K562 (cell line): ENCODE measurements at regions not wholly inside any gene's neighbourhood (a gene's known extent, or its start where the extent isn't known, plus 50 kb on each side); places are given as distances from the start of the nearest gene placed in this dataset.

Experiments used
- ATAC-seq: fragments of 200-7000 bp; cut with Tn5 transposase; 3 replicates; pipeline ENCODE4 v1.9.1; 2020; ENCODE audit warnings: moderate library complexity
- BruUV-seq: library from RNA; stranded (reverse); fragments of 400-500 nt; replicated peaks from 2 replicates; lab custom pipeline; 2021; lab: Mats Ljungman, UMichigan
- CTCF ChIA-PET: fragments of 300-600 bp; formaldehyde crosslinking; extraction: SDS; loops from one replicate; lab custom pipeline; 2021; ENCODE audit warnings: low intra/inter-chr PET ratio; lab: Yijun Ruan, JAX
- POLR2A ChIA-PET: fragments of 300-600, 350-650 bp; sonication (Branson Sonifier 250); formaldehyde crosslinking; extraction: SDS; loops from one replicate; lab custom pipeline; 2021; ENCODE audit warnings: antibody characterized with exemption, inconsistent platforms; lab: Yijun Ruan, JAX
- DNase-seq, 4 experiments: peaks; one replicate each; pipeline versions ENCODE4 v3.0.0 to v3.0.0-alpha.2; 2011 to 2018; ENCODE audit warnings: low spot score in 3 of 4, mixed read lengths in 3 of 4; ENCODE audit errors: extremely low read depth in 1 of 4
- FAIRE-seq: peaks from 2 replicates; lab custom pipeline; 2011; peaks lifted over from hg19 to GRCh38; lab: Jason Lieb, UNC
- H2AFZ ChIP-seq: 2 replicates; pipeline ENCODE4 v1.6.0; 2011; ENCODE audit warnings: low read depth, low read length, control low read depth, inconsistent platforms
- H3K27ac ChIP-seq: fragments of 200-600 bp; 3 replicates; pipeline ENCODE4 v1.8.0; 2011; ENCODE audit warnings: low read depth, mild to moderate bottlenecking, control low read depth, inconsistent platforms, low read length, moderate library complexity, mixed read lengths; ENCODE audit errors: extremely low read depth
- H3K27me3 ChIP-seq, 2 experiments: fragments of 300-600 bp in 1 of 2; 2 replicates in 1 of 2; 3 replicates in 1 of 2; pipeline versions ENCODE4 v1.6.0 to v1.8.0; 2011; ENCODE audit warnings: inconsistent platforms in 2 of 2, low read length in 2 of 2, mild to moderate bottlenecking in 1 of 2, mixed read lengths in 1 of 2, moderate library complexity in 1 of 2; ENCODE audit not compliant: control insufficient read depth in 2 of 2, insufficient read depth in 2 of 2
- H3K36me3 ChIP-seq: fragments of 300-600 bp; 3 replicates; pipeline ENCODE4 v1.8.0; 2011; ENCODE audit warnings: mild to moderate bottlenecking, low read length, inconsistent platforms; ENCODE audit not compliant: control insufficient read depth, insufficient read depth
- H3K4me1 ChIP-seq, 2 experiments: fragments of 200-600 bp in 1 of 2; replicated peaks in 1 of 2; 2 replicates in 1 of 2; 3 replicates in 1 of 2; pipeline versions ENCODE4 v1.5.1 to v1.8.0; 2011; ENCODE audit warnings: inconsistent platforms in 2 of 2, low read length in 2 of 2, mild to moderate bottlenecking in 1 of 2, mixed read lengths in 1 of 2, moderate library complexity in 1 of 2; ENCODE audit not compliant: control insufficient read depth in 2 of 2, insufficient read depth in 2 of 2
- H3K4me2 ChIP-seq: 2 replicates; pipeline ENCODE4 v1.6.1; 2011; ENCODE audit warnings: low read length, control low read depth, inconsistent platforms, mixed read lengths; ENCODE audit not compliant: insufficient read depth
- H3K4me3 ChIP-seq: fragments of 200-600 bp; sonication (generic), shearing (Covaris generic); 2 replicates; pipeline ENCODE4 v1.5.1; 2016; ENCODE audit warnings: control low read depth, inconsistent platforms
- H3K79me2 ChIP-seq: fragments of 200-600 bp; 3 replicates; pipeline ENCODE4 v1.8.0; 2011; ENCODE audit warnings: low read length, inconsistent platforms; ENCODE audit not compliant: control insufficient read depth, insufficient read depth
- H3K9ac ChIP-seq, 2 experiments: 2 replicates each; pipeline versions ENCODE4 v1.6.0 to v1.6.1; 2011; ENCODE audit warnings: low read depth in 2 of 2, low read length in 2 of 2, control low read depth in 1 of 2, inconsistent platforms in 1 of 2, mild to moderate bottlenecking in 1 of 2, mixed read lengths in 1 of 2; ENCODE audit not compliant: insufficient read depth in 1 of 2
- H3K9me1 ChIP-seq: one replicate; pipeline ENCODE4 v1.6.0; 2011; ENCODE audit warnings: inconsistent platforms, mild to moderate bottlenecking, low read length, moderate library complexity; ENCODE audit not compliant: control insufficient read depth, insufficient read depth
- H3K9me3 ChIP-seq: replicated peaks from 2 replicates; pipeline ENCODE4 v1.5.1; 2011; ENCODE audit warnings: low read depth, low read length, inconsistent platforms; ENCODE audit not compliant: control insufficient read depth, insufficient read depth
- H4K20me1 ChIP-seq: replicated peaks from 2 replicates; pipeline ENCODE4 v1.6.1; 2011; ENCODE audit warnings: low read length, inconsistent platforms, mixed read lengths; ENCODE audit not compliant: control insufficient read depth, insufficient read depth
- ARID2 ChIP-seq: fragments of 450-650 bp; IDR thresholded peaks from 2 replicates; pipeline ENCODE4 v1.6.1; 2017; ENCODE audit warnings: antibody characterized with exemption, mild to moderate bottlenecking
- ATF1 ChIP-seq, 2 experiments: fragments of 450-650 bp in 1 of 2; IDR thresholded peaks; 2 replicates each; pipeline ENCODE4 v1.6.1; 2016; ENCODE audit warnings: missing compliant biosample characterization in 1 of 2, missing genetic modification characterization in 1 of 2
- CBFA2T3 ChIP-seq: fragments of 450-650 bp; IDR thresholded peaks from 2 replicates; pipeline ENCODE4 v1.6.1; 2017
- CREBBP ChIP-seq: IDR thresholded peaks from one replicate; pipeline ENCODE4 v1.6.1; 2012; ENCODE audit warnings: low read depth, mild to moderate bottlenecking, control low read depth, inconsistent platforms, low read length
- CXXC5 ChIP-seq: fragments of 250-450 bp; sonication (Bioruptor Pico); IDR thresholded peaks from 2 replicates; pipeline ENCODE4 v1.8.0; 2022; ENCODE audit warnings: inconsistent platforms, mild to moderate bottlenecking, moderate library complexity
- FOSL1 ChIP-seq: fragments of 200-800 bp; sonication (Bioruptor generic); conservative IDR thresholded peaks from 2 replicates; pipeline ENCODE4 v1.6.1; 2016; ENCODE audit warnings: missing genetic modification characterization, missing compliant biosample characterization
- HDAC2 ChIP-seq: fragments of 450-650 bp; IDR thresholded peaks from 2 replicates; pipeline ENCODE4 v1.6.1; 2016; ENCODE audit warnings: mild to moderate bottlenecking
- HES1 ChIP-seq: fragments of 450-650 bp; IDR thresholded peaks from 2 replicates; pipeline ENCODE4 v1.6.1; 2016; ENCODE audit warnings: low read depth, mild to moderate bottlenecking, moderate library complexity
- LEF1 ChIP-seq: fragments of 450-650 bp; IDR thresholded peaks from 2 replicates; pipeline ENCODE4 v1.6.1; 2016; ENCODE audit warnings: mild to moderate bottlenecking
- MEIS2 ChIP-seq: fragments of 450-650 bp; IDR thresholded peaks from 2 replicates; pipeline ENCODE4 v1.6.1; 2014; ENCODE audit warnings: mild to moderate bottlenecking; ENCODE audit not compliant: partially characterized antibody
- NFE2 ChIP-seq: IDR thresholded peaks from 2 replicates; pipeline ENCODE4 v1.6.1; 2014; ENCODE audit warnings: antibody characterized with exemption, low read depth
- POLR2B ChIP-seq: fragments of 450-650 bp; IDR thresholded peaks from 2 replicates; pipeline ENCODE4 v1.6.1; 2018; ENCODE audit warnings: low read depth; ENCODE audit not compliant: partially characterized antibody
- RNF219 ChIP-seq: fragments of 250-450 bp; sonication (Bioruptor Pico); IDR thresholded peaks from 2 replicates; pipeline ENCODE4 v1.5.0; 2022; ENCODE audit warnings: mild to moderate bottlenecking
- ZNF551 ChIP-seq: fragments of 250-450 bp; sonication (Bioruptor Pico); IDR thresholded peaks from 2 replicates; pipeline ENCODE4 v1.5.0; 2021; ENCODE audit warnings: mild to moderate bottlenecking, moderate library complexity
- WGBS: fragments of 100-300 bp; shearing (Covaris generic); methylation state at CpG from one replicate; pipeline ENCODE4 v1.1.6; 2016; ENCODE audit warnings: low coverage, mixed read lengths; ENCODE audit not compliant: insufficient coverage; ENCODE audit errors: missing lambda C conversion rate; 5-methylcytosine and 5-hydroxymethylcytosine counted together
- in situ Hi-C: fragments of 300-500 bp; cut with MboI; formaldehyde crosslinking; loops from 4 replicates; pipeline ENCODE4 v1.15.0; 2018; ENCODE audit warnings: inconsistent platforms, mixed read lengths
- intact Hi-C: fragments of 100-400 bp; cut with micrococcal nuclease; formaldehyde crosslinking; loops from 2 replicates; pipeline ENCODE4 v1.14.2; 2022

GRCh38 chr2:65576861-65577601, 144.6 kb upstream of the SPRED2 start (continued):
- TF ChIP-seq ZNF551 (CRISPR knock-in tag) (no peak), CREBBP (no peak), CBFA2T3 (peak; percentile 70), ATF1 (CRISPR knock-in tag; IDR thresholded peaks at IDR 0.05) (no peak), ATF1 (tag; IDR thresholded peaks at IDR 0.05) (0 out of 2 replicates have a peak, but pooled peaks have one; percentile 19), HDAC2 (no peak), FOSL1 (tag) (peak; percentile 96)

- in situ Hi-C loops (loop anchor here (10.0 kb wide), 2 partner anchors 511 to 661 kb away; no protein-coding TSS in a partner anchor), intact Hi-C loops (no loop called here)
- H3K9me3 ChIP-seq: no peaks in the 10 kb centered on the region
- BruUV-seq: no TSS peak
- no peak for ATAC-seq
- no peaks in the 10 kb centered on the region for H3K79me2 ChIP-seq
- DNase-seq: no peak
- CTCF ChIA-PET: no interaction called here
- H3K36me3 ChIP-seq: no peaks in the 10 kb centered on the region
- FAIRE-seq: no peak
- H4K20me1 ChIP-seq: no peaks in the 10 kb centered on the region
- no peak overlapping the region for H3K4me3 ChIP-seq
- H3K27ac ChIP-seq: no peak overlapping the region
- H3K9ac ChIP-seq: no peak overlapping the region
- no peak overlapping the region for H2AFZ ChIP-seq
- POLR2A ChIA-PET: interaction anchor here (0.7 to 1.4 kb wide), 3 partner anchors 11 to 338 kb away, joined by 3 to 6 read pairs (median 4); no protein-coding TSS in a partner anchor
- H3K4me2 ChIP-seq: no peak overlapping the region
- H3K9me1 ChIP-seq: no peaks in the 10 kb centered on the region
- WGBS: 18% methylated on average over 1 of the region's 1 CpG
- TF ChIP-seq LEF1: no peak
- TF ChIP-seq HES1: no peak
- TF ChIP-seq POLR2B: no peak
- TF ChIP-seq ARID2: no peak
- no peak for TF ChIP-seq RNF219
- no peak for TF ChIP-seq CXXC5
- TF ChIP-seq MEIS2: no peak
- no peak for TF ChIP-seq NFE2
- H3K27me3 ChIP-seq: peaks cover 3 to 12% of the 10 kb centered on the region in 2 experiments; a peak in 4 of 5 replicates
- H3K4me1 ChIP-seq: peaks cover 2 to 4% of the 10 kb centered on the region in 2 experiments; a peak in 2 of 5 replicates
Observed at GRCh38 chr2:65576278-65576677, 143.9 kb upstream of the SPRED2 start.
